HL-60 (cell line): ENCODE measurements at regions not wholly inside any gene's neighbourhood (a gene's known extent, or its start where the extent isn't known, plus 50 kb on each side); places are given as distances from the start of the nearest gene placed in this dataset.

Source experiments
- DNase-seq, 2 experiments: peaks; one replicate each; pipeline ENCODE4 v3.0.0-alpha.2; 2010 to 2020; ENCODE audit warnings: low read depth in 1 of 2, low spot score in 1 of 2
- H3K27ac ChIP-seq: fragments of 250-450 bp; sonication (Bioruptor Pico); replicated peaks from 2 replicates; pipeline ENCODE4 v1.5.1; 2020; ENCODE audit warnings: mild to moderate bottlenecking, moderate library complexity
- H3K27me3 ChIP-seq: fragments of 250-450 bp; sonication (Bioruptor Pico); 2 replicates; pipeline ENCODE4 v1.5.1; 2021; ENCODE audit warnings: mild to moderate bottlenecking, moderate library complexity; ENCODE audit not compliant: insufficient read depth, poor library complexity, severe bottlenecking
- H3K4me3 ChIP-seq: replicated peaks from 2 replicates; pipeline ENCODE4 v1.5.1; 2011; ENCODE audit warnings: mild to moderate bottlenecking, control low read depth, low read length; ENCODE audit not compliant: insufficient read depth
- CTCF ChIP-seq: IDR thresholded peaks from one replicate; pipeline ENCODE4 v1.5.1; 2011; ENCODE audit warnings: low read length, control low read depth, inconsistent platforms; ENCODE audit not compliant: insufficient read depth
- GABPA ChIP-seq: IDR thresholded peaks from 2 replicates; pipeline ENCODE4 v1.6.1; 2012; ENCODE audit warnings: low read depth
- POLR2AphosphoS5 ChIP-seq: IDR thresholded peaks from 2 replicates; pipeline ENCODE4 v1.6.1; 2012; ENCODE audit warnings: low read depth
- REST ChIP-seq: IDR thresholded peaks from 2 replicates; pipeline ENCODE4 v1.6.1; 2012; ENCODE audit warnings: low read depth; ENCODE audit not compliant: insufficient replicate concordance
- SPI1 ChIP-seq: IDR thresholded peaks from 2 replicates; pipeline ENCODE4 v1.6.1; 2012; ENCODE audit warnings: low read depth, mild to moderate bottlenecking, borderline replicate concordance

DNA sequence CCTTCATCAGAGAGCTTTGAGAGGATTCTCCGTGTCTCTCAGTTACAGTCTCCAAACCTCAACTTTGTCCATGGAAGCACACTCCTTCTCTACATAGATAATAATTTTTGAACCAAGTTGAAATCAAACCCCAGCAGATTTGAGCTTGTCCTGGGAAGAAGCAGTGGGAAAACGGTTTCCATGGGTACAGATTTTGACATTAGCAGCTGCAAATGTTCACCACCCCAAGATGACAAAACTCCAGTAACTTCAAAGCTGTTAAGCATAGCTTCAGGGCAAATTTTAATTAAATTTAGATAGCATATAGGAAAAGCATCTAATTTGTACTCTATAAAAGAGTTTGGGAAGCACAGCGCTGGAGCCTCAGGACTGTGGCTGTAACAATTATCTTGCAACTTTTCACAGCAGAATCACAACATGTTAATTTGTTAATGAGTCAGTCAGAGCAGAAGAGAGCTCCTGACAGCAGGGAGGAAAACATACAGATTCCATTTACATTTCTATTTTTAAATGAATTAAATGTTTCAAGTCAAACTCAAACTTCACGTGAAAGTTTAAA lies 240.7 kb downstream of the BMP7 start:
- Histone ChIP-seq H3K4me3 (no peak overlapping the region), H3K27me3 (no peaks in the 10 kb centered on the region), H3K27ac (no peak overlapping the region)
- TF ChIP-seq CTCF, result no peak
- no peak for TF ChIP-seq REST
- TF ChIP-seq POLR2AphosphoS5, result no peak
- no peak for TF ChIP-seq SPI1
- no peak for TF ChIP-seq GABPA
- no peak for DNase-seq

DNA sequence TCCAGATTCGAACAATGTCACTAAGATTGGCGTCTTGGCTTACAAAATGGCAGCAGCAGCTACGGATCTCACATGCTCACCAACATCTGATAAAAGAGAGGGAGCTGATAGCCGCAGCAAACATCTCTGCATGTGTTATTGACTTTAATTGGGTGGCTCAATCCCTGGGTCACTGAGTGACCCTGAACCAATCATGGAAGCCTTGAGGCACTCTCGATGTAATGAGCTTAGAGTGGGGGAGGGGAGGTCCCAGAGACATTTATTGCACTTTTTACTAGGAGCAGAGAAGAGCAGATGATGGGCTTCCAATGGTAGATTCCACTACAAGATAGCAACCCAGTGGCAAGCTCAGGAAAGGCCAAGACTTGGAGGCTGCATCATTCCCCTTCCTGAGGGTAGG lies 238.7 kb downstream of the BMP7 start:
- DNase-seq, result no peak
- TF ChIP-seq CTCF (no peak), GABPA (no peak), SPI1 (no peak), POLR2AphosphoS5 (no peak), REST (no peak)

GRCh38 chr20:57030611-57031600 lies 235.5 kb downstream of the BMP7 start:
- H3K27me3 ChIP-seq, result no peaks in the 10 kb centered on the region
- H3K4me3 ChIP-seq, result no peak overlapping the region
- TF ChIP-seq SPI1 (no peak), POLR2AphosphoS5 (no peak), REST (no peak), CTCF (no peak), GABPA (no peak)
- no peak overlapping the region for H3K27ac ChIP-seq
- no peak for DNase-seq

More for the DNA sequence above, 238.7 kb downstream of the BMP7 start:
- H3K4me3 ChIP-seq, result no peak overlapping the region
- no peaks in the 10 kb centered on the region for H3K27me3 ChIP-seq
- no peak overlapping the region for H3K27ac ChIP-seq
